ENCODE measurements at regions not wholly inside any gene's neighbourhood (a gene's known extent, or its start where the extent isn't known, plus 50 kb on each side); places are given as distances from the start of the nearest gene placed in this dataset.

DNA sequence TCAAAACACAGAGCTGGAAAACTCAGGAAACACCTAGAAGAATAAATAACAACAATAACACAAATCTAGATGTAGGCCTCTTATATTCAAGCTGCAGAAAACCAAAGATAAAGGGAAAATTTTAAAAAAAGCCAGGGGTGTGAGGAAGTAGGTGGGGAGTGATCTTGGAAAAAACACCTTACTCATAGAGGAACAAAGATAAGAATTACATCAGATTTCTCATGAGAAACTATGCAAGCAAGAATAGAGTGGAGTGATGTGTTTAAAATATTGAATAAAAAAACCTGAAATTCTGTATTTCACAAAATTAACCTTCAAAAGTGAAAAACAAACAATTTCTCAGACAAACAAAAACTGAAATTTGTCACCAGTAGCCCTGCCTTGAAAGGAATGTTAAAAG lies 265.5 kb upstream of the RGS18 start:
- CTCF ChIA-PET (ENCODE audit: low intra/inter-chr PET ratio, low total read pairs) = no interaction called here
- no peak for ATAC-seq
- no TSS peak for BruUV-seq (replicated peaks)
- no peak for FAIRE-seq
- H3K79me2 ChIP-seq (ENCODE audit: insufficient read depth, low read length) = no peaks in the 10 kb centered on the region
- H3K9me3 ChIP-seq (ENCODE audit: low read length) = no peaks in the 10 kb centered on the region
- POLR2A ChIA-PET = no interaction called here
- H3K36me3 ChIP-seq (replicated peaks in 1 of 2; ENCODE audit: control insufficient read depth in 1 of 2, insufficient read depth in 2 of 2, low read length in 2 of 2) = no peaks in the 10 kb centered on the region
- H3K4me2 ChIP-seq (ENCODE audit: low read depth, low read length) = no peak overlapping the region
- no peaks in the 10 kb centered on the region for H3K27me3 ChIP-seq (ENCODE audit: control insufficient read depth in 1 of 2, insufficient read depth in 2 of 2, low read length in 2 of 2)
- in situ Hi-C loops (cut with HindIII; ENCODE audit: extremely low pct_ligation_motif_present, low pct_unique_long_range_greater_than_20kb) = no loop called here
- DNase-seq (ENCODE audit: low spot score) = no peak
- intact Hi-C loops (cut with micrococcal nuclease; ENCODE audit: unreplicated experiment) = no loop called here
- H3K27ac ChIP-seq (ENCODE audit: extremely low read length, insufficient read depth, low read length) = no peak overlapping the region
- no peak for TF ChIP-seq ZNF263 (CRISPR knock-in tag; IDR thresholded peaks at IDR 0.05)
- H3K4me1 ChIP-seq (ENCODE audit: insufficient read depth, low read length) = no peaks in the 10 kb centered on the region
- no peaks in the 10 kb centered on the region for H4K20me1 ChIP-seq (ENCODE audit: insufficient read depth, low read length)
- no peak overlapping the region for H2AFZ ChIP-seq (ENCODE audit: low read length)
- no peak overlapping the region for H3K9ac ChIP-seq (ENCODE audit: insufficient read depth, low read depth, low read length)
- H3K4me3 ChIP-seq (replicated peaks in 1 of 3; ENCODE audit: insufficient read depth in 1 of 3, low read depth in 2 of 3, low read length in 3 of 3) = no peak overlapping the region

DNA sequence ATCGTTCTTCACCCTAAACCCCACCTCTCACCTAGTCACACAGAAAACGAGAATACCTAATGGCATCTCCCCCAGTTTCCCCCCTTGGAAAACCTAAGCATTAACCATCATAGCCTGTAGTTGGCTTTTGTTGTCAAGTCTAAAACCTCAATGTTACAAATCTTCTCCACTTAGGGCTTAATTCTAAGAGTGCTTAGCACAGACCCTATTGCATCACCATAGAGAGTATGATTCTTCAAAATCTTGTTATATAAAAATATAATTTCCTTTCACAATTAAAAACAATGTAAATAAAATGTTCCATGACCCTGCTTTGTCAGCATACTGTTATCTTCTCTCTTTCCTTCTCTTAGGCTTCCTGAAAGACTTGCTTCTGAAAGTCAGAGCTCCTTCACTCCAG lies 263.2 kb upstream of the RGS18 start:
- Histone ChIP-seq H3K4me3 (replicated peaks in 1 of 3; ENCODE audit: insufficient read depth in 1 of 3, low read depth in 2 of 3, low read length in 3 of 3) (no peak overlapping the region), H3K9ac (ENCODE audit: insufficient read depth, low read depth, low read length) (no peak overlapping the region), H3K27me3 (ENCODE audit: control insufficient read depth in 1 of 2, insufficient read depth in 2 of 2, low read length in 2 of 2) (no peaks in the 10 kb centered on the region), H2AFZ (ENCODE audit: low read length) (no peak overlapping the region), H3K27ac (ENCODE audit: extremely low read length, insufficient read depth, low read length) (no peak overlapping the region), H3K9me3 (ENCODE audit: low read length) (no peaks in the 10 kb centered on the region), H3K4me2 (ENCODE audit: low read depth, low read length) (no peak overlapping the region), H4K20me1 (ENCODE audit: insufficient read depth, low read length) (no peaks in the 10 kb centered on the region), H3K79me2 (ENCODE audit: insufficient read depth, low read length) (no peaks in the 10 kb centered on the region), H3K36me3 (replicated peaks in 1 of 2; ENCODE audit: control insufficient read depth in 1 of 2, insufficient read depth in 2 of 2, low read length in 2 of 2) (no peaks in the 10 kb centered on the region), H3K4me1 (ENCODE audit: insufficient read depth, low read length) (no peaks in the 10 kb centered on the region)
- DNase-seq (ENCODE audit: low spot score) (no peak), FAIRE-seq (no peak), ATAC-seq (no peak)
- TF ChIP-seq ETV5 (CRISPR knock-in tag; IDR thresholded peaks at IDR 0.05; ENCODE audit: borderline replicate concordance) = no peak
- TF ChIP-seq PHB2 (IDR thresholded peaks at IDR 0.05; ENCODE audit: partially characterized antibody) = no peak
- no peak for TF ChIP-seq ZNF598 (CRISPR knock-in tag; IDR thresholded peaks at IDR 0.05; ENCODE audit: borderline replicate concordance)
- no peak for TF ChIP-seq FIP1L1 (IDR thresholded peaks at IDR 0.05; ENCODE audit: borderline replicate concordance, insufficient read depth, low read depth, low read length)
- no peak for TF ChIP-seq SIN3A (IDR thresholded peaks at IDR 0.05; ENCODE audit: borderline replicate concordance, low read depth, low read length)
- TF ChIP-seq, protein P1, sequence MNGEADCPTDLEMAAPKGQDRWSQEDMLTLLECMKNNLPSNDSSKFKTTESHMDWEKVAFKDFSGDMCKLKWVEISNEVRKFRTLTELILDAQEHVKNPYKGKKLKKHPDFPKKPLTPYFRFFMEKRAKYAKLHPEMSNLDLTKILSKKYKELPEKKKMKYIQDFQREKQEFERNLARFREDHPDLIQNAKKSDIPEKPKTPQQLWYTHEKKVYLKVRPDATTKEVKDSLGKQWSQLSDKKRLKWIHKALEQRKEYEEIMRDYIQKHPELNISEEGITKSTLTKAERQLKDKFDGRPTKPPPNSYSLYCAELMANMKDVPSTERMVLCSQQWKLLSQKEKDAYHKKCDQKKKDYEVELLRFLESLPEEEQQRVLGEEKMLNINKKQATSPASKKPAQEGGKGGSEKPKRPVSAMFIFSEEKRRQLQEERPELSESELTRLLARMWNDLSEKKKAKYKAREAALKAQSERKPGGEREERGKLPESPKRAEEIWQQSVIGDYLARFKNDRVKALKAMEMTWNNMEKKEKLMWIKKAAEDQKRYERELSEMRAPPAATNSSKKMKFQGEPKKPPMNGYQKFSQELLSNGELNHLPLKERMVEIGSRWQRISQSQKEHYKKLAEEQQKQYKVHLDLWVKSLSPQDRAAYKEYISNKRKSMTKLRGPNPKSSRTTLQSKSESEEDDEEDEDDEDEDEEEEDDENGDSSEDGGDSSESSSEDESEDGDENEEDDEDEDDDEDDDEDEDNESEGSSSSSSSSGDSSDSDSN (CRISPR knock-in tag; IDR thresholded peaks at IDR 0.05) = no peak
- TF ChIP-seq, protein P2, sequence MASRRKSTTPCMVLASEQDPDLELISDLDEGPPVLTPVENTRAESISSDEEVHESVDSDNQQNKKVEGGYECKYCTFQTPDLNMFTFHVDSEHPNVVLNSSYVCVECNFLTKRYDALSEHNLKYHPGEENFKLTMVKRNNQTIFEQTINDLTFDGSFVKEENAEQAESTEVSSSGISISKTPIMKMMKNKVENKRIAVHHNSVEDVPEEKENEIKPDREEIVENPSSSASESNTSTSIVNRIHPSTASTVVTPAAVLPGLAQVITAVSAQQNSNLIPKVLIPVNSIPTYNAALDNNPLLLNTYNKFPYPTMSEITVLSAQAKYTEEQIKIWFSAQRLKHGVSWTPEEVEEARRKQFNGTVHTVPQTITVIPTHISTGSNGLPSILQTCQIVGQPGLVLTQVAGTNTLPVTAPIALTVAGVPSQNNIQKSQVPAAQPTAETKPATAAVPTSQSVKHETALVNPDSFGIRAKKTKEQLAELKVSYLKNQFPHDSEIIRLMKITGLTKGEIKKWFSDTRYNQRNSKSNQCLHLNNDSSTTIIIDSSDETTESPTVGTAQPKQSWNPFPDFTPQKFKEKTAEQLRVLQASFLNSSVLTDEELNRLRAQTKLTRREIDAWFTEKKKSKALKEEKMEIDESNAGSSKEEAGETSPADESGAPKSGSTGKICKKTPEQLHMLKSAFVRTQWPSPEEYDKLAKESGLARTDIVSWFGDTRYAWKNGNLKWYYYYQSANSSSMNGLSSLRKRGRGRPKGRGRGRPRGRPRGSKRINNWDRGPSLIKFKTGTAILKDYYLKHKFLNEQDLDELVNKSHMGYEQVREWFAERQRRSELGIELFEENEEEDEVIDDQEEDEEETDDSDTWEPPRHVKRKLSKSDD (CRISPR knock-in tag; IDR thresholded peaks at IDR 0.05; ENCODE audit: low read depth) = no peak
- no peak for TF ChIP-seq HCFC1 (IDR thresholded peaks at IDR 0.05; ENCODE audit: low read depth, low read length)
- TF ChIP-seq POLR2A (IDR thresholded peaks at IDR 0.05; ENCODE audit: insufficient read depth in 1 of 2, low read depth in 2 of 2, low read length in 2 of 2) = no peak
- no peak for TF ChIP-seq ZSCAN12 (CRISPR knock-in tag; IDR thresholded peaks at IDR 0.05)
- no TSS peak for BruUV-seq (replicated peaks)
- POLR2A ChIA-PET = no interaction called here
- in situ Hi-C loops (cut with HindIII; ENCODE audit: extremely low pct_ligation_motif_present, low pct_unique_long_range_greater_than_20kb) (no loop called here), intact Hi-C loops (cut with micrococcal nuclease; ENCODE audit: unreplicated experiment) (no loop called here)
- WGBS (ENCODE audit: low lambda C conversion rate) = 0% methylated on average over 2 of the region's 2 CpGs
- CTCF ChIA-PET (ENCODE audit: low intra/inter-chr PET ratio, low total read pairs) = no interaction called here

All from HepG2 (cell line).